ENCODE measurements at regions not wholly inside any gene's neighbourhood (a gene's known extent, or its start where the extent isn't known, plus 50 kb on each side); places are given as distances from the start of the nearest gene placed in this dataset.

GRCh38 chr3:72398781-72399180 lies 449.5 kb downstream of the SHQ1 start:
- no peak for DNase-seq

- peak; percentile 22 to 49 (median 46) for DNase-seq
Observed at GRCh38 chr3:72397586-72397985, 450.7 kb downstream of the SHQ1 start.

DNA sequence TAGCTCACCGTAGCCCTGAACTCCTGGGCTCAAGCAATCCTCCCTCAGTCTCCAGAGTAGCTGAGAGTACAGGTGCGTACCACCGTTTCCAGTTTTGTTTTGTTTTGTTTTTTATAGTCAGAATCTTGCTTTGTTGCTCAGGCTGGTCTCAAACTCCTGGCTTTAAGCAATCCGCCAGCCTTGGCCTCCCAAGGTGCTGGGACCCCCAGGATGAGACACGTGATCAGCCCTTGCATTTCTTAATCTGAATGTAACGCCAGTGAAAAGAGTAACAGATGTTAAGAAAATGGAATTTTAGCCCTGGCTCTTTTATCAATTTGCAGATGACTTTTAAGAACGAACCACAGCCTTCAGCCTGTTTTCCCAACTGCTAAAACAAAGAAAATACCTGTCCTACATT lies 451.3 kb downstream of the SHQ1 start:
- no peak for DNase-seq

DNA sequence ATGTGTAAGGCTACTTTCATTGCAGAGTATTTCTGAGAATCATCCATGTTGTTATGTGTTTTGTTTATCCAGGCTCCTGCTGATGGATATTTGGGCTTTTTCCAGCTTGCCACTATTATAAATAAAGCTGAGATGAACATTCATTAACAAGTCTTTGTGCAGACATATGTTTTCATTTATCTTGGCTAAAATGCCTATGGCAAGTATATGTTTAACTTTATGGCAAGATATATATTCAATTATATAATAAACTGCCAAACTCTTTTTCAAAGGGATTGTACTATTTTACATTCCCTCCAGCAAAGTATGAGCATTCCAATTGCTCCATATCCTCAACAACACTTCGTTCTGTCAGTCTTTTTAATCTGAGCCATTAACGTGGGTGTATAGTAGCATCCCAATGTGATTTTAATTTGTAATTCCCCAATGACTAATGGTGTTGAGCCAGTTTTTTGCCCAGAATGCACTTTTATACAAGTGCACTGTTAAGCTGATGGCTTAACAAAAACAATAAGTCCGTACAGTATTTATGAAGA lies 452.4 kb downstream of the SHQ1 start:
- DNase-seq: no peak

DNA sequence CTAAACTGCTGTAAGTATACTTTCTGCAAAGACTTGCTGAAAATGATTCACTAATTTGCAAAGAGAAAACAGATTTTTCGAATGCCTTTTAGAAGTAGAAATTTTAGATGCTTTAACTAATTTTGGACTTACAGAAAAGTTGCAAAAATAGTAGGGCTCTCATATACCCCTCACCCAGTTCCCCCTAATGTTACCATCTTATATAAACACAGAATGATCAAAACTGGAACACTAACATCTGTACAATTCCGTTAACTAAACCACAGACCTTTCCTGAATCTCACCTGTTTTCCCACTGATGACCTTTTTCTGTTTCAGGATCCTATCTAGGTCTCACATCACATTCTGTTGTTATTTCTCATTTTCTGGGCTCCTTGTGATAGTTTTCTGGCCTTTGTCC lies 454.8 kb downstream of the SHQ1 start:
- DNase-seq: no peak

- DNase-seq: peak in 1 of 3 donors; percentile 22
Observed at GRCh38 chr3:72391659-72392058, 456.6 kb downstream of the SHQ1 start.

DNA sequence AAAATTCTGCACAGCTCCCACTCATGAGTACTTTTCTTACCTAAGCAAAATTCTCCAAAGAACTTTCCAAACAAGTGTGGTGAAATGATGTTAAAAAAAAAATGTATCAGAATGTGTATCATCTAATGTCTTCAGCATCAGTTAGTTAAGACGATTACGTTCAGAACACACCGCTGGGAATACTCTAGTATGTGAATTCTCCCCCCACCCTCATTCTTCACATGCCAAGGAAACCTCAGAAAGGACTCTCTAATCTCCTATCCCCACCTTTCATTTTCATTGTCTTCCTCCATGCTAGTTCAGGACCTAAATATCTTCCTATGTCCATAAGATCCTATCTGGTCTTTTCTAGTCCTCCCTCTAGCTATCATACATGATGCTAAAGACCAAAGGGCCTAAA lies 457.4 kb downstream of the SHQ1 start:
- DNase-seq: peak in 1 of 3 donors; percentile 25

GRCh38 chr3:72388644-72389043 lies 459.6 kb downstream of the SHQ1 start:
- no peak for DNase-seq

GRCh38 chr3:72388117-72388516 lies 460.1 kb downstream of the SHQ1 start:
- DNase-seq: no peak

GRCh38 chr3:72386327-72387000 lies 461.8 kb downstream of the SHQ1 start:
- DNase-seq: no peak

DNA sequence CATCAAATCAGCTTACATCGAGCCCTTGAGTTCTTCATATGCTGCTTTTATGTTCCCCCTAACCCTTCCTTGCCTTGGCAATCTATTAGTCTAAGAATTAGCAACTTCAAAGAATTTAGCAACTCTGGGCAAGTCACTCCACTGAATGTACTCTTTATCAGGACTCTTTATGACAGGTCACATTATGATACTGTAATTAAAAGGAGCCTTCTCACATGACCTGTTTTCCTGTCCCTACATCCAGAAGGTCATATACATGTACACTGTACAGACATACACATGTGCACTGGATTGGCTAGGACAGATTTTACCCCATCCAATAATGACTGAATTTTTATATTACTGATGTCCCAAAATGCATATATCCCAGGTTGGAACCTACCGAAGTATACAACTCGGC lies 463.1 kb downstream of the SHQ1 start:
- DNase-seq: no peak

GRCh38 chr3:72384602-72385001 lies 463.6 kb downstream of the SHQ1 start:
- DNase-seq: no peak

- DNase-seq: no peak
Observed at GRCh38 chr3:72383883-72384282, 464.4 kb downstream of the SHQ1 start.

DNA sequence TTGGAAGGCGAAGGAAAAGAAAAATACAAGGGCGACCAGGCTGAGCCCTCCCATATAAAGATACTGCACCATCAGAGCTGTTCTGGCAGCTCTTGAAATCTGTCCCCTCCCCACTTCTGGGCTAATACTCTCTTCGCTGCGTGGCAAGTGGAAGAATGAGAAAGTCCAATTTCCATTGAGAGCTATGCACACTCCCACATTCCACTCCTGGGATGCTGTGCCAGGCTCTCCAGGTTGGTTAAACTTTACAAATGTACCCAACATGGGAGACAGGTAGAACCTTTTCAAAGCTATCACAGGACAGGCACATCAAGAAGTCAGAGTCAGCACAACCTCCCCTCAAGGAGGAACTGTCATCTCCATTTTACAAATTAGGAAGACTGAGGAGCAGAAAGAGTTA lies 465.0 kb downstream of the SHQ1 start:
- no peak for DNase-seq

DNA sequence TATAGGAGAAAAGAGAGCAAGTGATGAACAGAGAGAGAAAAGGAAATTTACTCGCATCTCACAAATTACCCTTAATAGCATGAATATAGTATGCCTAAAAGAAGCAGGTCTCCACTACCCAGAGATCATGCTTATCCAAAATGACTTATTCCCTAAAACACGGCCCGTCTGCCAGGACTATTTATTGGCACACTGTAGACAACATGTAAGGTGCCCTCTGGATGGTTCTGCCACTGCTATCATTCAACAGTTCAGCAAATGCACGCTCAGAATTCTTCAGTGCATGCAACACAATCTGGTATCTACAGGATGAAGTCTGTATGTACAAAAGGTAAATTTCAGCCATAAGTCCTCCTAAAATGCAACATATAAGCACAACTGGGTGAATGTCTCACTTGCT lies 465.8 kb downstream of the SHQ1 start:
- DNase-seq: no peak

GRCh38 chr3:72381584-72381983 lies 466.7 kb downstream of the SHQ1 start:
- no peak for DNase-seq

GRCh38 chr3:72380711-72381493 lies 467.3 kb downstream of the SHQ1 start:
- no peak for DNase-seq

- no peak for DNase-seq
Observed at GRCh38 chr3:72380193-72380592, 468.1 kb downstream of the SHQ1 start.

DNA sequence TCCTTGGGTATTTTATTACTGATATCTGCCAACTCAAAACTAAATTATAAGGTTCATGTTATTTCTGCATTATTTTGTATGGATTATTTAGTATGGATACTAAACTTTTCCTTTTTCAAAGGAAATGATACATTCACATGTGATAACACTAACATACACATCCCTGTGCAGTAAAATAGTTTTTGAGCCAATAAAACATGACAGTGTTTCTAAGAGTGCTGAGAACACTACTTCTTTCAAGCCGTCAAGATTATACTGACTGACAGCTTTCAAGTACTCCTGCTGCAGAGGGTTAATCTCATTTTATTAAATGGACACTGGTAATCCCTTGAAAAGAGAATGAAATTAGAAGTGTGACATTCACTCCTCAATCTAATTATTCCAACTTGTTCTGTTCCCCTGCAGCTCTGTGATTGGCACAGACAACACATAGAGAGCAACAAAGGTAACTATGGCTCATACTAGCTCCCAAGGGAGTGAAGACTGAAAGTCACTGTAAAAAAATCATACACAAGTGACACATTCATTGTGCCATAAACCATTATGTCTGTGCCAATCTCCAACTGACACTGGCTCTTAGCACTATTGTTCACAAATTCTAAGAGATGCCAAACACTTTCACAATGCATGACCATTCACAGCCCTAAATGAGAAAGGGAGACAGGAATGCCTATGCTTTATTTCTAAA lies 468.6 kb downstream of the SHQ1 start:
- no peak for DNase-seq

DNA sequence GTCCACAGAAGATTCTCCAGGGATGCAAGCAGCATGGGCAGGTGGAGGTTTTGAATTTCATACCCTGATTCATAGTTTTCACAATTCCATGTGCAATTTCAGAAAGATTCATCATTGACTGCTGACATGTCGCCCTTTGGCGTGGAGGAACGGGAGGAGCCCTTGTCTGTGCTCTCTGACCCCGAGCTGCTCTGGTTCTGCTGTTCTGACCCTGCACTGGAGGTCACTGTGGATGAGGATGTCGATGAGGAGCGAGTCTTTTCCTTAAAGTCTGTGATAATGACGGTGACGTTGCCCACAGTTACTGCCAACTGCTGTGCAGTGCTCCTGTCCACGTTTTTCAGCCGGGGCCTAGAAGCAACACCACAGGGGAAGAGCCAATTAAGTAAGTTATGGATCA lies 470.0 kb downstream of the SHQ1 start:
- no peak for DNase-seq

GRCh38 chr3:72376956-72377710 lies 471.1 kb downstream of the SHQ1 start:
- no peak for DNase-seq

Data from muscle of back (tissue), 3 donors.